ENCODE measurements at regions not wholly inside any gene's neighbourhood (a gene's known extent, or its start where the extent isn't known, plus 50 kb on each side); places are given as distances from the start of the nearest gene placed in this dataset.

GRCh38 chr4:54517781-54518444 is 139.8 kb upstream of the KIT start:
- Histone ChIP-seq H3K23ac (ENCODE audit: low read depth, low read length) (no peak overlapping the region), H3K9me3 (ENCODE audit: control insufficient read depth, insufficient read depth, low read length) (0 out of 2 replicates have a peak, but pooled peaks cover 2% of the 10 kb centered on the region), H3K4me1 (ENCODE audit: control insufficient read depth, insufficient read depth, low read length) (peaks cover 8% of the 10 kb centered on the region), H3K4me2 (ENCODE audit: low read depth, low read length) (no peak overlapping the region), H3K27me3 (ENCODE audit: control insufficient read depth, insufficient read depth, low read length) (no peaks in the 10 kb centered on the region), H3K79me1 (ENCODE audit: low read depth in 1 of 2, low read length in 2 of 2) (no peaks in the 10 kb centered on the region), H2AFZ (replicated peaks; ENCODE audit: low read length, poor library complexity) (no peak overlapping the region), H4K20me1 (ENCODE audit: insufficient read depth, low read length) (no peaks in the 10 kb centered on the region), H2AK5ac (ENCODE audit: low read depth, low read length) (no peak overlapping the region; the same call in 1 of the 2 replicates), H2BK20ac (ENCODE audit: low read depth, low read length) (no peak overlapping the region), H3K9me1 (ENCODE audit: insufficient read depth, low read length) (no peaks in the 10 kb centered on the region; the same call in 1 of the 2 replicates), H2AK9ac (replicated peaks; ENCODE audit: low read depth, low read length, poor library complexity) (no peak overlapping the region), H3K14ac (replicated peaks; ENCODE audit: low read depth, low read length) (no peak overlapping the region), H3K4ac (ENCODE audit: low read depth, low read length) (no peak overlapping the region), H4K8ac (ENCODE audit: low read depth in 2 of 2, low read length in 2 of 2) (no peak overlapping the region), H3K18ac (ENCODE audit: low read depth, low read length) (no peak overlapping the region), H4K91ac (ENCODE audit: insufficient read depth, low read depth, low read length) (no peak overlapping the region), H2BK15ac (ENCODE audit: low read depth, low read length) (0 out of 3 replicates have a peak overlapping the region, but pooled peaks have one; percentile 44), H3K36me3 (ENCODE audit: control insufficient read depth, insufficient read depth, low read length) (no peaks in the 10 kb centered on the region), H3K56ac (ENCODE audit: extremely low read depth, insufficient read depth, low read length) (no peak overlapping the region), H2BK5ac (ENCODE audit: low read depth, low read length, poor library complexity, severe bottlenecking) (no peak overlapping the region), H3K4me3 (ENCODE audit: insufficient read depth, low read depth, low read length) (no peak overlapping the region), H4K5ac (ENCODE audit: low read depth, low read length) (no peak overlapping the region), H3K27ac (ENCODE audit: insufficient read depth, low read length) (no peak overlapping the region), H2BK120ac (ENCODE audit: low read depth, low read length) (no peak overlapping the region), H3K9ac (ENCODE audit: low read depth, low read length) (no peak overlapping the region)
- ChIA-PET POLR2A (ENCODE audit: unreplicated experiment) (no interaction called here), CTCF (no interaction called here)
- dilution Hi-C loops (cut with HindIII; ENCODE audit: low sequenced_read_pairs, unreplicated experiment) (no loop called here), in situ Hi-C loops (cut with MboI; ENCODE audit: low sequenced_read_pairs) (no loop called here), intact Hi-C loops (cut with micrococcal nuclease) (no loop called here)
- DNase-seq (no peak), ATAC-seq (ENCODE audit: low read depth) (no peak)
- BruUV-seq (replicated peaks): no TSS peak
- WGBS, 2 experiments (ENCODE audit: extremely low coverage in 2 of 2, insufficient read length in 1 of 2): 83% methylated on average over 1 of the region's 3 CpGs; no CpG with 5 or more reads in 1 of the 2 experiments
- TF ChIP-seq CEBPB (IDR thresholded peaks at IDR 0.05; ENCODE audit: low read depth, low read length) (no peak), MXI1 (IDR thresholded peaks at IDR 0.05; ENCODE audit: borderline replicate concordance, low read depth, low read length) (no peak), RAD21 (IDR thresholded peaks at IDR 0.05; ENCODE audit: low read length) (no peak), CHD1 (IDR thresholded peaks at IDR 0.05; ENCODE audit: low read depth, low read length) (no peak), RCOR1 (IDR thresholded peaks at IDR 0.05; ENCODE audit: insufficient replicate concordance, low read length) (no peak), USF2 (IDR thresholded peaks at IDR 0.05; ENCODE audit: low read depth, low read length) (no peak), FOS (IDR thresholded peaks at IDR 0.05; ENCODE audit: low read depth, low read length) (no peak), MAFK (IDR thresholded peaks at IDR 0.05; ENCODE audit: low read depth, low read length) (no peak), ELK1 (IDR thresholded peaks at IDR 0.05; ENCODE audit: borderline replicate concordance, low read depth, low read length) (no peak)

Data from IMR-90 (cell line).